ENCODE measurements at regions not wholly inside any gene's neighbourhood (a gene's known extent, or its start where the extent isn't known, plus 50 kb on each side); places are given as distances from the start of the nearest gene placed in this dataset.

DNA sequence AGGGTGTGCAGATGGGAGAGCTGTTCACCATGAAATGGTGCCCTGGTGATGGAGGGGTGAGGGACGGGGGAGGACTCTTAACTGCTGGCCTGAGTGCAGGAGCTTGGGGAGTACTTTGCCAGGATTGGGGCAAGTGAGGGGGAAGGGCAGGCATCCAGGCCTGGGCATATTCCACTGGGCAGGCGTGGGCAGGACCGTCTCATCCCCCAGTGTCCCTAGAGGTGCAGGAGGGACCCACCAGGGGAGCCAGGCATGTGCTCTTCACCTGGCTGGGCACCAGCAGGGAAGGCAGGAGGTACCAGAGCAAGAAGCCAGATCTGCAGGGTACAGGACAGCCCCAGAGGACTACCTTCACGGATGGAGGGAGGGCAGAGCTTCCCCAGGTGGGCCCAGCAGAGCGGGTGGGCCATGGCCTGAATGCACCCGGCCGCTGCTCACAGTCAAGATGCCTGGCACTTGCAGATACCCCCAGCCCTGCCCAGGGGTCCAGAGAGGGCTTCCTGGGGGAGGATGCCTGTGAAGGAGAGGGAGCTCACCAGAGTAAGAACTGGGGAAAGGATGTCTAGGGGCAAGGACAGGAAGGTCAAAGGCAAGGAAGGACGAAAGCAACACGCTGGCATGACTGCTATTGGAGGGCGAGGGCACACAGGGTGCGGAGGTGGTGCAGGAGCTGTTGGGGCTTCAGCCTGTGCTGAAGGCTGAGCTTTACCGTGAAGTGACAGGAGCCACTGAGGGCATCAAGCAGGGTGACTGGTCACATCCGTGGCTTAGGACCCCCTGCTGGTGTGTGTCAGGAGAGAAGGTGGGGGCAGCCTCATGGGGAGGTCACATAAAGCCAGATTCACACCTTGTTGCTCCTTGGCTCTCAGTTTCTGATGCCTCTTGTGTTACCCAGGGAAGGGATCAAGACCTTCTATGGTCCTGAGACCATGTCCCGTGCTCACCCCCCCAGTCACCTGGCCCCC, 68.2 kb upstream of the NKX1-1 start:
- no peak for DNase-seq

GRCh38 chr4:1473718-1474117, 67.5 kb upstream of the NKX1-1 start:
- no peak for DNase-seq

DNA sequence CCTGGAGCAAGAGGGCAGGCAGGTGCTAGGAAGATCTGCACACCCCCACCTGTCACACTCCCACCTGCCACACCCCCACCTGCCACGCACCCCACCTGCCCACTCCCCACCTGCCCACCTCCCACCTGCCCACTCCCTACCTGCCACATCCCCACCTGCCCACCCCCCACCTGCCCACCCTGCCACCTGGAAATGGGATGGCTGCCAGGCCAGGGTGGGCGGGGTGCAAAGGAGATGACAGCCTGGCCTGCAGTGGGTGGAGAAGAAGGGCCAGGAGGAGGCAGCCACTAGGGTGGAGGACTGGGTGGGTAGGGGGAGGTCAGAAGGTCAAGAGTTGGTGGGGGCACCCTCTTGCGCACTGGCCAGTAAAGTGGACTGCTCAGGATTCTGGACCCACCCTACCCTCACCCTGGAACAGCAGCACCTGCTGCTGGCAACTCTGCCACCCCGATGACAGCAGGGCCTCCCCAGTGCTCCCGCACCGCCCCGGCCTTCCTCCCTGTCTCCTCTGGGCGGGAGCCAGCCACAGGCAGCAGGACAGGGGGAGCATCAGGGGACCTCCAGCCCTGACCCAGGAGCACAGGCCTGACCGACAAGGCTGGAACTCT, 66.8 kb upstream of the NKX1-1 start:
- DNase-seq = no peak

DNA sequence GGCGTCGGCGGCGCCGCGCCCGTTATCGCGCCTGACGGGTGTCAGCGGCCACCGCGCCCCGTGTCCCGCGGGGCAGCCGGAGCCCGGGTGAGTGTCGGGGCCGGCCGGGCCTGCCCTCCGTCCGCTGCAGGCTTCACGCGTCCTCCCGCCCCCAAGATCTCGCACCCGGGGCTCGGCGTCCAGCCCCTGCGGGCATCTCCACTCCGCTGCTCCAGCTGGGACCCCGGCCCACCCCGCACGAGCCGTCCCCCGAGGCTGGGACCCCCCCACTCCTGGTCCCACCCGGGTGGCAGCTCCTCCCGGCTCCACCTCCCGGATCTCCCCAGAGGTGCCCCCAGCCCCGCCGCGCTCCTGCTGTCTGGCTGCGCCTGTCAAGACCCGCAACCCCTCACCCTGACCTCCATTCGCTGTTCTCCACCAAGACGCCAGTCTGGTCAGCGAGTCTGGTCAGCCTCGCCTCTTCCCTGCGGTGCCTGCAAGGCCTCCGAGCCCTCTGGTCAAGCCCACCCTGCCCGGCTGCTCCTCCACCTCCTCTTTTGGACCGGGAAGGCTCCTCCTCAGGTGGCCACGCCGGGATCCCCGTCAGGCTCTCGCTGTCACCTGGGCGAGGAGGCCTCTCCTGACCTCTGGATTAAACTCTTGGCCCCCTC, 66.0 kb upstream of the NKX1-1 start:
- no peak for DNase-seq

DNA sequence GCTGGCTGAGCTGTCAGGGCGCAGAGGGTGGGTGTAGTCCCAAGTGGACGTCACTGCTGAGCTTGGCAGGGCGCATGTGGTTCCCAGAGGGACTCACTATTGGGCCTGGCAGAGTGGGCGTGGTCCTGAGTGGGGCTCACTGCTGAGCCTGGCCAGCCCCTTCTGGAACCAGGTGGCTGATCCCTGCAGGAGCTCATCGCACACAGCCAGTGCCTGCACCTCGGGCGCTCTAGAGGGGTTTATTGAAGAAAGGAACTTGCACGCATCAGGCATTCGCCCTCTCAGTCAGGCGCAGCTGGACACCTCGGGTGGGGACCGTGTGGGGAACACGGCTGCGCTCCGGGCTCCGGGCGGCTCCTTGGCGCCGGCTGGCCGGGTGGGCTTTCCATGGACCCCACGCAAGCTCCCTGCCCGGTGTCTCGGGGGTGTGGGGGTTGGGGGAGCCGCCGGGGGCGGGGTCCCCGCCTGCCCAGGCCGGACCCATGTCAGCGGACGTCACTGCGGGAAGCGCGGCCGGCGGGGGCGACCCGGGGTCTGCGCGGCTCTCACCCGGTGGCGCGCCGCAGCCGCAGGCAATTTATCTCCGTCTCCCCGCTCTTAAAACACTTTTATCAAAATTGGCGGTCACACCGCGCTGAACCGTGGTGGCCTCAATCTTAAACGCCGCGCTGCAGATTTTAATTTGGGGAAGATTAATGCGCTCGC, 65.4 kb upstream of the NKX1-1 start:
- no peak for DNase-seq

- DNase-seq = no peak
Observed at GRCh38 chr4:1470816-1471442, 64.7 kb upstream of the NKX1-1 start.

DNA sequence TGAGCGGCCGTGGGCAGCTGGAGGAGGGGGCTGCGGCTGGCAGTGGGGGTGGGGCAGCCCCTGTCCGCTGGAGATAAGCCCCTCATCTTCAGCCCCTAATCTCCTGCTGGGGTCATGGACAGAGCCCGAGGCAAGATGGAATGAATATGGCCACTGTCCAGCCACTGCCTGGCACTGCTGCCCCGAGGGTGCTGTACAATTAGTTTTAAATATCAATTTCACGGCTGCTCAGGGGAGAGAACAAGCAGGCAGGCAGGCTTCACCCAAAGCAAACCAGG, 64.1 kb upstream of the NKX1-1 start:
- no peak for DNase-seq

GRCh38 chr4:1469607-1470392, 63.6 kb upstream of the NKX1-1 start:
- DNase-seq = no peak

GRCh38 chr4:1469043-1469442, 62.8 kb upstream of the NKX1-1 start:
- DNase-seq = no peak

- no peak for DNase-seq
Observed at GRCh38 chr4:1467581-1468458, 61.6 kb upstream of the NKX1-1 start.

DNA sequence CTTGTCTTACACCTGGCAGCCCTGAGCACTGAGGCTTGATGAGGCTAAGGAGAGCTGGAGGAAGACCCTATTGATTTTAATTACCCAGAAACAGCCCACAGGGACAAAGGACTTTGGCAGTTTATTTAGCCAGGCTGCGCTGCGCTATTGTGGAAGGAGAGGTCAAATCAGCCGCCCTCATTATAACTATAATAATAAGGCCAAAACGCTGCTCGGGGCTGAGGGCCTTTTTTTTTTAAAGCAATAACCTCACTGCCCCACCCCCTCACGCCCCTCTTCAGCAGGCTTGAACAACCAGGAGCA, 60.6 kb upstream of the NKX1-1 start:
- no peak for DNase-seq

GRCh38 chr4:1466034-1466862, 60.0 kb upstream of the NKX1-1 start:
- DNase-seq = no peak

GRCh38 chr4:1465173-1466033, 59.2 kb upstream of the NKX1-1 start:
- no peak for DNase-seq

DNA sequence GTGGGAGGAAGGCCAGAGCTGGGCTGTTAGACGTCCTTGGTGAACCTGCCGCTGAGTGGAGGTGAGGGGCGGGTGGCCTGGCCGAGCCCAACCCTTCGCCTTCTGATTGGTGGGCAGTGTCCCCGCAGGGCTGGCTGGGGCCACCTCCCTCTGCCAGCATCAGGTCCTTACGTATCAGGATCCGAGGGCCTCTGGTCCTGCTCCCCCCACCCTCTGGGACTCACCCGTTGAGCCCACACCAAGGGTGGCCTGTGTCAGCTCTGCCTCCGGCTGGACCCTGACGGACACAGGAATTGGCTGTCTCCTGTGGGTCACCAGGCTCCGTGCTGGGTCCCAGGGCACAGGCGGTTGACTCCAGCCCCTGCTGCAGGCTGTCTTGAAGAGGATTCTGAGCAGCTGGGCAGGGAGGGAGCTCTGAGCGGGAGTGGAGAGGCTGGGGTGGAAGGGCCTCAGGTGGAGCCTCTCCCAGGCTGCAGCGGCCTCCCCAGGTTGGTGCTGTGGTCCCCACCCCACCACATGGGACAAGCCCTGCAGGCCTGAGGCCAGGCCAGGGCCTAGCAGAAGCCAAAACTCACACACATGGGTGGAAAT, 58.4 kb upstream of the NKX1-1 start:
- DNase-seq = no peak

DNA sequence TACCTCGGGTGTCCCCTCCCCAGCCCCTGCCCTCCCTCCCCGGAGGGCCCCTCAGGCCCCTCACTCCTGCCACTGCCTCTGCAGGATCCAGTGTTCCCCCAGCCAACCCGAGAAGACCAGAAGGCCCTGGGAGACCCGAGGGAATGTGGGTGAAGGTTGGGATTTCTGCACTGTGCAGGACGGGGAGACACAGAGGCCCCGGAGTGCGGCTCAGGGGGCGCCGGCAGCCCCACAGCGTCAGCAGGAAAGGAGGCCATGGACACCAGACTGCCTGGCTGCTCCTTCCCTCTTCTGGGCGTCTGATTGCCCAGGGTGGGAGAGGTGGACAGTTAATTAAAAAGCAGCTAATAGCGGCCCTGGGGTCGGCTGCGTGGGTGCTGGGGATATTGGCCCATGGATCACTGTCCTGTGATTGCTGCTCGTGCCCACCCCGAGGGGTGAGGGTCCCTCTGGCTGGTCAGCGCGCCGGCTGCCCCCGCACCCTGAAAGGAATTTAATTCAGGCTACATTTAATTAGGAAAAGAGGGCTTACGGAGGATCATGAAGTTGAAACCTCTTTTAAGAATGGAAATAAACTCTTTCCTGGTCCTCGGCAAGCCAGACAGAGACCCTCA, 57.8 kb upstream of the NKX1-1 start:
- no peak for DNase-seq

DNA sequence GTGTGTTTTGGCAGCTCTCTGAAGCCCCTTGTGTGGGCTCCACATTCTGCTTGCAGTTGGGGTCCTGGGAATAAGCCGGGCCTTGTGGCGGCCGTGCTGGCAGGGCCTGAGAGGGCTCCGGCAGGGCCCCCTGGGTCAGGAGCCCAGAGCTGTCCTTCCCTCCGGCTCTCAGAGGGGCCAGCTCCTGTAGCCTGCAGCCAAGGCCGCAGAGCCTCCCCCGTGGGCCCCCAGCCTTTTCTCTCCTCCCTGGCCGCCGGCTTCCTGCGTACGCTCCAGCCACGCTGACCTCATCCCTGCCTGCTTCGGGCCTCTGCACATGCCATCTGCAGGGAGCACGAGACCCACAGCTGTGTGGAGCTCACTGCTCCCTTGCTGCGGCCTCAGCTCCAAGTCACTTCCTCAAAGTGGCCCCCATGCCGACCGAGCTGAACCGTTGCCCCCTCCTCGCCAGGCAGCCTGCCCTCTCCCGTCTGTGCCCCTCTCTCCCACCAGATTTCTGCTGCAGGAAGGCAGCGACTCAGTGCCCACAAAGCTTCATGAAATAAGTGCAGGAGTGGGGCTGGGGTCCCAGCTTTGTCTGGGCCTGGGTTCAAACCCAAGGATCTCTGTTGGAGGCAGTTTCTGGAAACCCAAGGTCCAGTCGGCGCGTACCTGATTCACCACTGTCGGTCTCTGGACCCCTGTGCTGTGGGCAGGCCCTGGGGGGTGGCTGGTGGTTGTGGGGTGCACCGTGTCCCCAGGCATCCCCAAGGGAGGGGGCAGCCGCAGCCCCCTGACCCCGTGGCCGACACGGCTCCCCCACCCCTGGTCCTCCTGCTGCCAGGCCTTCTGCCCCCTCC, 57.1 kb upstream of the NKX1-1 start:
- no peak for DNase-seq

DNA sequence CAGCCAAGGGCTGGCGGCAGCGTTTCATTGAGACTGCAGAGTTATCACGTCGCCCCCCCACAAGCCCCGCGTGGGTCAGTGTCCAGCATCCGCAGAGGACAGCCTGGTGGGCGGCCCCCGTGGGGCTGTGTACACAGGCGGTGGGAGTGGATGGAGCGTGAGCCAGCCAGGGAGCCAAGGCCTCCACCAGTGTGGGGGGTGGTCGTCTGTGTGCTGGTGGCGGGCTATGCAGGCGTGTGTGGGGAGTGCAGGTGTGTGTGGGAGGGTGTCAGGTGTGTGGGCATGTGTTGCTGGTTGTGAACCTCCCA, 56.5 kb upstream of the NKX1-1 start:
- no peak for DNase-seq
